ENCODE measurements at regions not wholly inside any gene's neighbourhood (a gene's known extent, or its start where the extent isn't known, plus 50 kb on each side); places are given as distances from the start of the nearest gene placed in this dataset.

DNA sequence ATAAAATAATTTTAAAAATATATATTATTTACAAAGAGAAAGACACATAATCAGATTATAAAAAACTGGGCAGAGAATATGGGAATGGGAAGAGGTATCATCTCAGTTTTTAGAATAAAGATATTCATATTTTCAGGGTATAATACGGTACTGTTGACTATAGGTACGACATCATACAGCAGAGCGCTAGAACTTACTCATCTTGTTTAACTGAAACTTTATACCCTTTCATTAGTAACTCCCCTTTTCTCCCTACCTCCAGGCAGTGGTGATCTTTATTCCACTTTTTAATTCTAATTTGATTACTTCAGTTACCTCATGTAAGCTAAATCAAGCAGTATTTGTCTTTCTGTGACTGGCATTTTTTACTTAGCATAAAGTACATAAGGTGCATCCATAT lies 742.1 kb downstream of the MTRR start:
- DNase-seq (ENCODE audit: low read depth in 1 of 2, low spot score in 1 of 2): no peak

DNA sequence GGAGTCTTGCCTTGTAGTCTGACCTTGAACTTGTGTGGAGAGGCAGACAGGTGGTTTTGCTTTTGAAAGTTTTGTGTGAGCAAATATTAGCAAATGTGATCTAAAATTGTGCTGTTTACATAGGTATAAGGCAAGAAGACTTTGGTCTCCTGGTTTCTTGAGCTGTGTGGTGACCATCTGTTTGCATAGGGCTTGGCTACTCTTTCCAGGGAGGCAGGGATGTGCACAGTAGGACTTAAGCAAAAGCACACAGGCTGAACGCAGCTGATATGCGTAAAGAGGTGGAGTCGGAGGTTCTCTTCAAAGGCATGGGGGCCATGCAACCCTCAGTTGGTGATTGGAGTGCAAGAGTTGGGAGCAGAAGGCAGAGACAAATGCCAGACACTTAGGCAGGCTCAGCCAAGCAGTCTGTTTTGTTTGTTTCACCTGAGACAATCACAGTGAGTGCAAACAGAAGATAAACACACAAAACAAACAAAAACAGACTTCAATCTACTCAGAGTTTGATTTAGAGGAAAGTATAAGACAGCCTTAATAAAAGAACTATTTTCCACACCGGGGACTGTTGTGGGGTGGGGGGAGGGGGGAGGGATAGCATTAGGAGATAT lies 744.2 kb downstream of the MTRR start:
- DNase-seq (ENCODE audit: low read depth in 1 of 2, low spot score in 1 of 2): no peak

DNA sequence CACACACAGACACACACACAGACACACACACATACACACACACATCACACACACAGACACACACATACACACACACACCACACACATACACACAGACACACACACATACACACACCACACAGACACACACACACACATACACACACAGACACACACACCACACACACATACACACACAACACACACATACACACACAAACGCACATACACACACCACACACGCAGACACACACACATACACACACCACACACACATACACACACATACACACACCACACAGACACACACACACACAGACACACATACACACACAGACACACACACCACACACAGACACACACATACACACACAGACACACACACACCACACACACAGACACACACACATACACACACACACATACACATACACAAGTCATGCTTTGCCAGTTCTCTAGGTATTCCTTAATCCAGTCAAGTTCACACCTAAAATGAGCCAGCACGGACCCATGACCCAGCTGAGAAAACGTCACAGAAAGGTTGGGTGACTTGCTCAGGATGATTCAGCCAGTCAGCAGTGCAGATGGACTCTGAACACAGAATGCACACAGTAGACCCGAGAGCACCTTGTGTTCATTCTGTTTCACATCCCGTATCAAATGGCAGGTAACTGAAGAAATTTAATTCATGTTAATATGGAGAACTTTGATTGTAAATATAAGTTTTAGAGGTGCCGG lies 746.4 kb downstream of the MTRR start:
- DNase-seq (ENCODE audit: low read depth in 1 of 2, low spot score in 1 of 2): no peak

DNA sequence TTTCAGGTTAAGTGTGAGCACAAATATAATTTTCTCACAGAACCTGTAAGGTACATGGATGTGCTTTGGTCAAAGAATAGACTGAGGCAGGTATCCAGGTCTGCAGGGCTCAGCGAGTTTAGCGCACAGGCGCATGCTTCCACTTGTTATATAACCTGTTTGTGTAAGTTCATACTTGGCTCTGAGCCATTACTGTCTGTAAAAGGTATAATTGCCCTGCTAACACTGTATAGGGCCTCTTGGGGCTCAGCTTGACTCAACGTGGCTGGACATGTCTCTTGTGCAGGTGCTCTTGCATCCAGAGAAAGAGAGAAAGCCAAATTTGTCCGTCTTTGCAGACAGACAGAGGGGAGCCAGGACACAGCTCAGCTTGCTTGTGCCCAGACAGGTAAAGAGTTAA lies 759.6 kb downstream of the MTRR start:
- DNase-seq (ENCODE audit: low read depth in 1 of 2, low spot score in 1 of 2): no peak

DNA sequence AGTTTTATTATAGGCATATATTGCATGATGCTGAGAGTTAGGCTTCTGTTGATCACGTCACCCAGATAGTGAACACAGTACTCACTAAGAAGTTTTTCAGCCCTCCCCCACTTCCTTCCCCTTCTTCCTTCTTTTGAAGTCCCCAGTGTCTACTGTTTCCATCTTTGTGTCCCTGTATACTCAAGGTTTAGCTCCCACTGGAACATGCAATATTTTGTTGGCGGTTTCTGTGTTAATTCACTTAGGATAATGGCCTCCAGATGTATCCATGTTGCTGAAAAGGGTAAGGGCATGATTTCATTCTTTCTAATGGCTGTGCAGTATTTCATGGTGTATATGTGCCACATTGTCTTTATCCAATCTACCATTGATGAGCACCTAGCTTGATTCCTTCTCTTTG lies 764.3 kb downstream of the MTRR start:
- DNase-seq (ENCODE audit: low read depth in 1 of 2, low spot score in 1 of 2): no peak

DNA sequence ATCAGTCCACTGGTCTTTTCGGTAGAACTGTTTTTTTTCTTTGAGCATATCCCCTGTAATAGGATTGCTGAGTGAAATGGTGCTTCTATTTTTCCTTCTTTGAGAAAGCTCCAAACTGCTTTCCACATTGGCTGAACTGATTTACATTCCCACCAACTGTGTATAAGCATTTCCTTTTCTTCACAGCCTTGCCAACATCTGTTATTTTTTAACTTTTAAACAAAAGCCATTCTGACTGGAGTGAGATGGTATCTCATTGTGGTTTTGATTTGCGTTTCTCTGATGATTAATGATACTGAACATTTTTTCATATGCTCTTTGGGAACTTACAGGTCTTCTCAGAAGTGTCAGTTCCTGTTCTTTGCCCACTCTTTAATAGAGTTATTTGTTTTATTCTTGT lies 764.7 kb downstream of the MTRR start:
- DNase-seq (ENCODE audit: low read depth in 1 of 2, low spot score in 1 of 2): no peak

DNA sequence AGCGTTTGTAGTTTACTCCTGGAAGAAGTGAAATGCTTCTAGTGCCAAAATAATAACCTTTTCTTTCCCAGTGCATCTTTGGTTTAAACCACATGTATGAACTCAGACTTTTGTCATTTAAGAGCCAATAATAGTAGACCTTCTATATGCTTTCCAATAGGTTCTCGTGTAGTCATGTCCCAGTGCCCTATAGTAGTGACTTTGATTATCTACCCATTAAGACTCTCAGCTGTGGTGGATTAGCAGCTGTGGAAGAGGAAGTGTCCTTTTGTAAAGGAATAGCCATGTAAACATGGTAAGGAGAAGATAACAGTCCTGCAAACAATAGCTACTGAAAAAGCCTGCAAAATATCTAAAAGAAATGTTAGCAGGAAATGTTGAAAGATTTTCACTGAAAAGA lies 765.3 kb downstream of the MTRR start:
- DNase-seq (ENCODE audit: low read depth in 1 of 2, low spot score in 1 of 2): no peak

DNA sequence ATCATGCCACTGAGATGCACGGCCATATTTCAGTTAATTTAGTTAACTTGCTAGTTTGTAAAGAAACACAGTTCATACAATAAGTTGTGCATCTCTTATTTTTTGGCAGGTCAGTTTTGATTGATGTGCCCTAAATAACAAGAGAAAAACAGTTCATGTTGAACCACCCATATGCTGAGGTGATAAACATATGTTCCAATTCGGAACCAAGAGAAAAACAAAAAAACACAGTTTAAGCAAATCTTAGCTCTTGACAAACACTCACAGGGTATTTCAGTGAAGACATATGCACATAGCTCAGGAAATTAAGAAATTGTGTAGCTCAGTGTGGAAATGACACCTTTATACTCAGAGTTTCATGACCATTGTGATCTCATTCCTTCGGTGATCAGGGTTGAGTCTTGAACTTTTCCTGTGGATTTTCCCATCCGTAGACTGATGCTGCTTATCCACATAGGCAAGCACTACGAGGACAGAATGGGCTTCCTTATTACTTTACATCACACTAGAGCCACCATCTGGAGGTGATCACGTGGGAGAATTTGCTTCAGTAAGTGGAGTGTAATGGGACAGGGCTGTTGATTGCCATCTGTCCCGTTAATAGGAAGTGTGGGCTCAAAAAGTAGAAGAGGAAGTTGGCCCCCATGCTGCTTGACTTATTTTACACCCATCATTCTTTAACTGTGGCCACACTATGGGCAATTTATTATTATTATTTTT lies 773.0 kb downstream of the MTRR start:
- DNase-seq (ENCODE audit: low read depth in 1 of 2, low spot score in 1 of 2): no peak

DNA sequence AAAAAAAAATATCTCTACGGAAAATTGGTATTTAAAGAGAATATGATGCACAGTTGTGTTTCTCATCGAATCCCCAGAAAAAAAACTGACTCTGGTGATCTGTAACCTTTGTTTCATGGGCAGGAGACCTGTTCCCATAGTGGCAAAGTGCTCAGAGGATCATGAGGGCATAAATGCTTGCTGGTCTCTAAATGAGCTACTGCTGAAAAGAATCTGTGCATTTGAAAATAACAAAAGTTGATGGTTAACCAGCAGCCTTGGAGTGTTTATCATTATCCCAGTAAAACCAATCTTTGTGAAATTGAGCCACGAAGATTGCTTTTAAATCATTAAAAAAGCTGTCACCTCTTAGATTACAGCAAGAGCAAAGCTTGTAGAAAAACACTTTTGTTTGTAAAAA lies 775.4 kb downstream of the MTRR start:
- no peak for DNase-seq (ENCODE audit: low read depth in 1 of 2, low spot score in 1 of 2)

DNA sequence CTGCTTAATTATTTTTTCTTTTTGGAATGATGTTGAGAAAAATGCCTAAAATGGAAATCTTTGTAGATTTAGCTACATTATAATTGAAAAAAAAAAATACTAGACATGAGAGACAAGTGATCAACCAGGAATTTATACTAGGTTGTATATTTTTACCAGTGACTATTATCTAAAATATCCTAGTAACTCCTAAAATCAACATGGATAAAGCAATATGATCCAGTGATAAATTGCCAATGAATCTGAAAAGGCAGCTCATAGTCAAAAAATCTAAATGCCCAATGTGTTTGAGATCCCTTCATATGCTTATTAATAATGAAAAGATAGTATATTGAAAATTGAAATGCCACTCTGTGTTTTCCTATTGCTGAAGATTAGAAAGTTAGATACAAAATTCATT lies 778.2 kb downstream of the MTRR start:
- DNase-seq (ENCODE audit: low read depth in 1 of 2, low spot score in 1 of 2): no peak

DNA sequence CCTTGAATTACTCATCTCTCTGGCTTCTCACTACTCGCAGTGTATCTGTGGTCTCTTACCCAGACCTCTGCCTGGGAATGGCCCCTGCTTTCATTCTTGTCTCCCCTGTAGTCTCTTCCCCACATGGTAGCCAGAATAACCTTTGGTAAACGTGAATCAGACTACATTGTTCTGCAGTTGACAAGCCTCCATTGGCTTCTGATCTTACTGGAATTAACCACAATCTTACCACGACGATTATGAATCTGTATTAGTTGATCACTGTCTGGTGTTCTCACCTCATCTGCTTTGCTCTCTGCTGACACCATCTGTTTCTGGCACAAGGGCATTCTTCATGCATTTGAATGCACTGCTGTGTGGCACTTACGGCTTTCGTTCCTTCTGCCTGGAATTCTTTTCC lies 781.2 kb downstream of the MTRR start:
- no peak for DNase-seq (ENCODE audit: low read depth in 1 of 2, low spot score in 1 of 2)

DNA sequence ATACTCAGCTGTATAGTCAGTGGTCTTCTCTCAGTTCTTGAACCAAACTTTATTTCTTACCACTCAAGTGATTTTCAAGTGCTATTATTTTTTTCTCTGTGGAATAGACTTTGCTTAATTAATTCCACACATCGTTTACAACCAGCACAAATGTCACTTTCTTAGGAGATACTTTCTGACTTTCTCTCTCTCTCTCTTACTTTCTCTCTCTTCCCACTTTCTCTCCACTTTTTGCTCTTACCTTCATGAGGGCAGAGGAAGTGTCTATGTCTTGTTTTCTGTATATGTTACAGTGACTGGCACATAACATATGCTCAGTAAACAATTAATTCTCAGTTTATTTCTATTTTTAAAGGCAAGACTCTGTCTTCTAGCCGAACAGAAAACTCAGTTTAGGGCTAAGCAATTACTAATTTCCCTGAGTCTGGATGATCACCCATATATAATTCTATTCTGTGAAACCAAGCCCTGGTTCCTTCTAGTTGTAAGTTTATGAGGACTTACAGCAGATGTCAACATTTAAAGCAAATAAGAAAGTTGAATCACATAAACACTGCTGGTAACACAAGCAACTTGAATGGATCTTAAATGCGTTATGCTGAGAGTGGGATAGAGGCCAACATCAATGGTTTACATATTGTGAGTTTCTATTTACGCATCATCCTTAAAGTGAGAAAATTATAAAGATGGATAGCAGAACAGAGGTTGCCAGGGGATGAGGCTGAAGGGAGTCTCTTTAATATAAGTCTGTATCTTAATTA lies 791.4 kb downstream of the MTRR start:
- DNase-seq (ENCODE audit: low read depth in 1 of 2, low spot score in 1 of 2): no peak

DNA sequence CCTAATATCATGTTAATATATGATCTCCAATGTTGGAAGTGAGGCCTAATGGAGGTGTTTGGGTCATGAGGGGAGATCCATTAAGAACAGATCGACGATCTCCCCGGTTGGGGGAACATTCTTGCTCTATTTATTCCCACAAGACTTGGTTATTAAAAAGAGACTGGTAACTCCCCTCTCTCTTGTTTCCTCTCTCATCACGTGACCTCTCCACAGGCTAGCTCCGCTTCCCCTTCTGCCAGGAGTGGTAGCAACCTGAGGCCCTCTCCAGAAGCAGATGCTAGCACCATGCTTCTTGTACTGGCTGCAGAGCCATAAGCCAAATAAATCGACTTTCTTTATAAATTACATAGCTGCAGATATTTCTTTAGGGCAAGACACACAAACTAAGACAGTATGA lies 794.4 kb downstream of the MTRR start:
- DNase-seq (ENCODE audit: low read depth in 1 of 2, low spot score in 1 of 2): no peak

DNA sequence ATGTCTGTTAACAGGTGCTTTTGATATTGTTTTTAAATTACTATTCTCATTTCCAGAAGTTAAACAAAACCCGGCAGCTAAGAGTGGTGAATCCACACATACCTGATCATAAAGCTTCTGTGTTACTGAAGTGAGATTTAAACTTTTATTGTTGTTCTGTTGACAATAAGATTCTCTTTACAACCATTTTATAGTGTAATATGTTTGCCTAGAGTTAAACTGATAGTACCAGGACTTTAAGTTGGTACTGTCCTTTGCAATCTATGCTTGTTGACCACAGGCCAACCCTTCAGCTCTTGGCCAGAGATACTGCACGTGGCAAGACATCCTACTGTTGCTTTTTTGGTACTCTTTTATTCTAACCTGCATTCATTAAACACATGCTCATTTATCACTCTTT lies 806.2 kb downstream of the MTRR start:
- DNase-seq (ENCODE audit: low read depth in 1 of 2, low spot score in 1 of 2): no peak

DNA sequence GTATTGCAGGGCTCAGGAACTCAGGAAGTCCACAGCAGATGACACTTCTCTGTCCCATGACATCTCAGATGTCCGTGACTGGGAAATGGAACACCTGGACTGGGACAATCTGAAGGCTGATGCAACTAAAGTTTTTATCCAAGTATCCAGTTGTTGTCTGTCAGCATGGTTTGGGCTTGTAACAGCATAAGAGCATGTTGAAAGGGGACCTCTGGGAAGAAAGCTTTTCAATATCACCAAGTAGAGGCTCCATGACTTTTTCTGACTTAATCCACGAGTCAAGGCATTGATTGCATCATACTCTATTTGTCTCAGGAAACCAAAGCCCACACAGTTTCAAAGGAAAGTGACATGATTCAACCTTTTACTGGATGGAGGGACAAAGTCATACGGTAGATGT lies 807.7 kb downstream of the MTRR start:
- DNase-seq (ENCODE audit: low read depth in 1 of 2, low spot score in 1 of 2): no peak

DNA sequence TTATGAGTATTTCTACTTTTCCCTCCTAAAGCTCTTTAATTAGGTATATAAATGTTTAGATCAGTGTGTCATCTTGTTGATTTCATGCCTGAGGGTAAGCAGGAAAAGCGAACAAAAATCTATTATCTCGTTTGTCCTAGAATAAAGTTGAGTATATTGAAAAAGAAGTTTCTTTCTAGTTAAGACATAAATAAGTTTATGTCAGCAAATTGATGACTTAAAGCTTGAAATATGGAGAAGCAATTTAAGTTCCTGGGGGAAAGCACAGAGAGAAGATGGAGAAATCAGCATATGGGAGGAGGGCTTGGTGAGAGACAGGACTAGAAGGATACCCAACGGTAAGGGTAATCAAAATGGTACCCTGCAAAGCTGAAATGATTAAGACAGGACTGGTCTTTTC lies 813.4 kb downstream of the MTRR start:
- DNase-seq (ENCODE audit: low read depth in 1 of 2, low spot score in 1 of 2): no peak

DNA sequence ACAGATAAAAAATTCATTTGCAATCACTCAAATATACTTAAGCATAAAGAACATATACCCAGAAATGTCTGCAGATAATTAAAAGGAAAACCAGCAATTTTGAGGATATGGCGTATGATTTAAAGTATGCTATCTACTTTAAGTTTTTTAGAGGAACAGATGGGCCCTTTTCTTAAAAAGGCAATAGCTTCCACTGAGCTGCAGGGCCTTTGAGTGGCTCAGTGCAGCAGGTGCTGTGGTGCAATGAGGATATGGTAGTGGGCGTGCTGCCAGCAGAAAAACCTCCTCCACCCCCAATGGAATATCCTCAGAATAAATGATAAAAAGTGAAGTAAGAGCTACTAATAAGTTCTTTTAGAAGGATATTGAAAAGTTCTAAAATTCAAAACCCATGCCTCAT lies 814.5 kb downstream of the MTRR start:
- DNase-seq (ENCODE audit: low read depth in 1 of 2, low spot score in 1 of 2): no peak

DNA sequence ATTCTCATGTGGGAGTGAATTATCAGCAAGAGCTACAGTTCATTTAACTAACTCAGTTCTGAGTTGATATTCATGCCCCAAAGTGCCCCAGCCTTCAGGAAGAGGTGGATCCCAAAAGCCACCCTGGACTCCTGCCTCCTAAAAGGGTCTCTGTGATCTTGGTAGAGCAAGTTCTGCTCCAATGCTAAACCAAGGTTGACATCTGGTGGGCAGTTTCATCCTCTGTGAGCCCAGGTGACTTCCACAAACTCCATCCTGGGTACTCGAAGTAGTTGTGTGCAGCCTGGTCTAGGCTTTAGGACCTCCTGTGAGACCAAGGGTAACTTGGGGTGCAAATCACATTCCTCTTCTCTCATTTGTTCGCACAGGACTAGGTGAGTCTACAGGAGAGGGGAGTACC lies 816.8 kb downstream of the MTRR start:
- DNase-seq (ENCODE audit: low read depth in 1 of 2, low spot score in 1 of 2): no peak

DNA sequence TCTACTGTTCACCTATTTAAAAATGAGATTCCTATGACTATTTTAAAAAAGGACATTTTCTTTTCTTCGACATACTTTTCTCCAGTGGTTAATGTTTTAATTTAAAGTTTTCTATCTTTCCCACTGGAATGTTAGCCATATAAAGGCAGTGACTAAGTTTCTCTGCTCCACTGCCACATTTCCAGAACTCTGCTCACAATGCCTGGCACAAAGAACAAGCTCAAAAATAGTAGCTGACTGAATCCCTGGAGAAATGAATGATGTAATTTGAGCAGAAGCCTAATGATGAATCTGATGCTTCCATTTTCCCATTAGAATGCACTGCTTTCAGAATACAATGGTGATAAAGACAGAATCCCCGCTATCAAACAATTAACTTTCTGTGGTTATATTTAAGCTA lies 817.8 kb downstream of the MTRR start:
- DNase-seq (ENCODE audit: low read depth in 1 of 2, low spot score in 1 of 2): no peak

DNA sequence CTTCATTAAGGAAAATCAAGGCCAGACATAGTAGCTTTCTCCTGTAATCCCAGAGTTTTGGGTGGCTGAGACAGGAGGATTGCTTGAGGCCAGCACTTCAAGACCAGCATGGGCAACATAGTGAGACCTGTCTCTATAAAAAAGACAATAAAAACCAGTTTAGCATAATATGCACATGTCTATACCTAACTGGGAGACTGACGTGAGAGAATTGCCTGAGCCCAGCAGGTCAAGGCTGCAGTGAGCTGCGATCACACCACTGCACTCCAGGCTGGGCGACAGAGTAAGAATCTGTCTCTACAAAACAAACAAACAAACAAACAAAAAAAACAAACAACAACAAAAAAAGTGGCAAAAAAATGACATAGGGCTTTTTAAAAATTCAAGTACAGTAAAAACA lies 820.8 kb downstream of the MTRR start:
- DNase-seq (ENCODE audit: low read depth in 1 of 2, low spot score in 1 of 2): no peak

DNA sequence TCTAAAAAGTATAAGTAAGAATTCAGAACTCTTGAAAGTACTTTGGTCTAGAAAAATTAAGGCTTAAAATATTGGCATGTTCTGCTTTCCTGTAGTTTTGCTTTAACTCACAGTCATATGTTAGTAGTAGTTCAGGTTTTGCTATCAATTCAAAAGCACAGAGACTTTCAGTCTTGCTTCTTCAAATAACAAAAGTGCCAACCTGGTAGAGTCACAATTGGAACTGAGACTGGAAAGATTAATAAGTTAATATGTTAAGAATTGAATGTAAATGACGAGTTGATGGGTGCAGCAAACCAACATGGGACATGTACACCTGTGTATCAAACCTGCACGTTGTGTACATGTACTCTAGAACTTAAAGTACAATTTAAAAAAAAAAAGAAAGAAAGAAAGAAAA lies 822.3 kb downstream of the MTRR start:
- no peak for DNase-seq (ENCODE audit: low read depth in 1 of 2, low spot score in 1 of 2)

DNA sequence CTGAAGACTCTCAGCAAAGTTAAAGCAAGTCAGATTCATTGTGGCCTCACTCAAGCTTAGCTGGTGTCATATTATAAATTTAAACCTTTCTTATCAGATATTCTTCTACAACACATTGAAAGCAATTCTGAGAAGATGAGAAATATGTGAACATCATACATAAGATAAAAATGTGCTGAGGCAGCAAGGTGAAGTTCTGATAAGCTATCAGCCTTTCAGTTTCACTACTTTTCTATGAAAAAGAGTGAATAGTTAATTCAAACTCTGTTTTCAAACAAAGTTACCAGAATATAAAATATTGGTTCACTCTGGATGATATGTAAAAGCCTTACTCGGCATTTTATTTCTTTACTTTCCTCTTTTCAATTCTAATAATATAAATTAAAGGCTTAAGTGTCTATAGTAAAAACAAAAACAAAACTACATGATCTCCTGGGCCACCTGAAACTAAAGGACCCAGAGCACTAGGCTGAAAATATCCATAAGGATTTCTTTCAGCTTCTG lies 824.4 kb downstream of the MTRR start:
- DNase-seq (ENCODE audit: low read depth in 1 of 2, low spot score in 1 of 2): no peak
